H1 (cell line): ENCODE measurements at regions not wholly inside any gene's neighbourhood (a gene's known extent, or its start where the extent isn't known, plus 50 kb on each side); places are given as distances from the start of the nearest gene placed in this dataset.

Experiments
- BRCA1 ChIP-seq: IDR thresholded peaks from 2 replicates; pipeline ENCODE4 v1.6.1; 2012; ENCODE audit warnings: low read depth, low read length, improper control_type of control experiment
- CREB1 ChIP-seq: IDR thresholded peaks from 2 replicates; pipeline ENCODE4 v1.6.1; 2012; ENCODE audit warnings: inconsistent platforms
- EP300 ChIP-seq, 2 experiments: IDR thresholded peaks; 1 replicate in 1 of 2; 2 replicates in 1 of 2; pipeline ENCODE4 v1.6.1; 2011 to 2012; ENCODE audit warnings: low read depth in 2 of 2, low read length in 2 of 2, mild to moderate bottlenecking in 2 of 2, borderline replicate concordance in 1 of 2, inconsistent platforms in 1 of 2, moderate library complexity in 1 of 2
- KDM5A ChIP-seq: fragments of 200-600 bp; IDR thresholded peaks from 2 replicates; pipeline ENCODE4 v1.7.1; 2012; ENCODE audit warnings: mild to moderate bottlenecking, low read length, inconsistent platforms, mixed read lengths
- MAFK ChIP-seq: IDR thresholded peaks from 2 replicates; pipeline ENCODE4 v1.6.1; 2012; ENCODE audit warnings: low read depth, mild to moderate bottlenecking, improper control_type of control experiment, low read length
- NANOG ChIP-seq: IDR thresholded peaks from 2 replicates; pipeline ENCODE4 v1.6.1; 2011; ENCODE audit warnings: low read length, low read depth, mild to moderate bottlenecking, inconsistent platforms; ENCODE audit not compliant: insufficient read depth, poor library complexity, severe bottlenecking
- RFX5 ChIP-seq: IDR thresholded peaks from 2 replicates; pipeline ENCODE4 v1.6.1; 2011; ENCODE audit warnings: low read depth, low read length, improper control_type of control experiment, borderline replicate concordance
- SAP30 ChIP-seq: fragments of 300-600 bp; sonication (generic); IDR thresholded peaks from 2 replicates; pipeline ENCODE4 v1.7.1; 2012; ENCODE audit warnings: low read length, moderate library complexity, mild to moderate bottlenecking, inconsistent platforms; ENCODE audit not compliant: insufficient read depth, insufficient replicate concordance
- SP1 ChIP-seq: IDR thresholded peaks from 2 replicates; pipeline ENCODE4 v1.6.1; 2011; ENCODE audit warnings: low read depth, low read length
- TAF1 ChIP-seq: IDR thresholded peaks from 2 replicates; pipeline ENCODE4 v1.6.1; 2011; ENCODE audit warnings: mild to moderate bottlenecking, low read depth, low read length
- TF ChIP-seq, protein P1 (sequence below): fragments of 300-600 bp; sonication (generic); IDR thresholded peaks from 2 replicates; pipeline ENCODE4 v1.7.1; 2012; ENCODE audit warnings: low read length, moderate library complexity, mild to moderate bottlenecking, inconsistent platforms; ENCODE audit not compliant: insufficient replicate concordance

DNA sequence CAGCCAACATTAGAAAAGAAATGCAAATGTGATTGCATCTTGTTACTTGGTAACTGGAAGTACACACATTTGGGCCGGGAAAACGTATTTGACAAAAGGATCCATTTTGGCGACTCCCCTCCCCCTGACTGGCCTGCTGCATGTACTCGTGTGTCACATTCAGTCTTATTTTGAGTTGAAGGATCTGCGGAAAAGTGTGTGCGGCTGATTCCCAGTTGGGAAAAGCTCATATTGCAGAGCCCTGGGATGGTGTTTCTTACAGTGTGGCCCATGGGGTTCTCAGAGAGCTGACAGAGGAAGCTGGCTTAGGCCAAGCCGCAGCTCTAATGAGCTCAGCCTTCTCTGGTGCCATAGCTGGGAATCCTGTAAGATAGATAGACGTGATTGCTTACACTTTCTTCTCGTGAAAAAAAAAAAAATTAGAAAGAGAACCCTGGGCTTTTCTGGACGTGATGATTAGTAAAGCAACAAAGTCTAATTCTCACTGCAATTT lies 170.3 kb upstream of the ARGLU1 start (continued):
- TF ChIP-seq, protein P1, sequence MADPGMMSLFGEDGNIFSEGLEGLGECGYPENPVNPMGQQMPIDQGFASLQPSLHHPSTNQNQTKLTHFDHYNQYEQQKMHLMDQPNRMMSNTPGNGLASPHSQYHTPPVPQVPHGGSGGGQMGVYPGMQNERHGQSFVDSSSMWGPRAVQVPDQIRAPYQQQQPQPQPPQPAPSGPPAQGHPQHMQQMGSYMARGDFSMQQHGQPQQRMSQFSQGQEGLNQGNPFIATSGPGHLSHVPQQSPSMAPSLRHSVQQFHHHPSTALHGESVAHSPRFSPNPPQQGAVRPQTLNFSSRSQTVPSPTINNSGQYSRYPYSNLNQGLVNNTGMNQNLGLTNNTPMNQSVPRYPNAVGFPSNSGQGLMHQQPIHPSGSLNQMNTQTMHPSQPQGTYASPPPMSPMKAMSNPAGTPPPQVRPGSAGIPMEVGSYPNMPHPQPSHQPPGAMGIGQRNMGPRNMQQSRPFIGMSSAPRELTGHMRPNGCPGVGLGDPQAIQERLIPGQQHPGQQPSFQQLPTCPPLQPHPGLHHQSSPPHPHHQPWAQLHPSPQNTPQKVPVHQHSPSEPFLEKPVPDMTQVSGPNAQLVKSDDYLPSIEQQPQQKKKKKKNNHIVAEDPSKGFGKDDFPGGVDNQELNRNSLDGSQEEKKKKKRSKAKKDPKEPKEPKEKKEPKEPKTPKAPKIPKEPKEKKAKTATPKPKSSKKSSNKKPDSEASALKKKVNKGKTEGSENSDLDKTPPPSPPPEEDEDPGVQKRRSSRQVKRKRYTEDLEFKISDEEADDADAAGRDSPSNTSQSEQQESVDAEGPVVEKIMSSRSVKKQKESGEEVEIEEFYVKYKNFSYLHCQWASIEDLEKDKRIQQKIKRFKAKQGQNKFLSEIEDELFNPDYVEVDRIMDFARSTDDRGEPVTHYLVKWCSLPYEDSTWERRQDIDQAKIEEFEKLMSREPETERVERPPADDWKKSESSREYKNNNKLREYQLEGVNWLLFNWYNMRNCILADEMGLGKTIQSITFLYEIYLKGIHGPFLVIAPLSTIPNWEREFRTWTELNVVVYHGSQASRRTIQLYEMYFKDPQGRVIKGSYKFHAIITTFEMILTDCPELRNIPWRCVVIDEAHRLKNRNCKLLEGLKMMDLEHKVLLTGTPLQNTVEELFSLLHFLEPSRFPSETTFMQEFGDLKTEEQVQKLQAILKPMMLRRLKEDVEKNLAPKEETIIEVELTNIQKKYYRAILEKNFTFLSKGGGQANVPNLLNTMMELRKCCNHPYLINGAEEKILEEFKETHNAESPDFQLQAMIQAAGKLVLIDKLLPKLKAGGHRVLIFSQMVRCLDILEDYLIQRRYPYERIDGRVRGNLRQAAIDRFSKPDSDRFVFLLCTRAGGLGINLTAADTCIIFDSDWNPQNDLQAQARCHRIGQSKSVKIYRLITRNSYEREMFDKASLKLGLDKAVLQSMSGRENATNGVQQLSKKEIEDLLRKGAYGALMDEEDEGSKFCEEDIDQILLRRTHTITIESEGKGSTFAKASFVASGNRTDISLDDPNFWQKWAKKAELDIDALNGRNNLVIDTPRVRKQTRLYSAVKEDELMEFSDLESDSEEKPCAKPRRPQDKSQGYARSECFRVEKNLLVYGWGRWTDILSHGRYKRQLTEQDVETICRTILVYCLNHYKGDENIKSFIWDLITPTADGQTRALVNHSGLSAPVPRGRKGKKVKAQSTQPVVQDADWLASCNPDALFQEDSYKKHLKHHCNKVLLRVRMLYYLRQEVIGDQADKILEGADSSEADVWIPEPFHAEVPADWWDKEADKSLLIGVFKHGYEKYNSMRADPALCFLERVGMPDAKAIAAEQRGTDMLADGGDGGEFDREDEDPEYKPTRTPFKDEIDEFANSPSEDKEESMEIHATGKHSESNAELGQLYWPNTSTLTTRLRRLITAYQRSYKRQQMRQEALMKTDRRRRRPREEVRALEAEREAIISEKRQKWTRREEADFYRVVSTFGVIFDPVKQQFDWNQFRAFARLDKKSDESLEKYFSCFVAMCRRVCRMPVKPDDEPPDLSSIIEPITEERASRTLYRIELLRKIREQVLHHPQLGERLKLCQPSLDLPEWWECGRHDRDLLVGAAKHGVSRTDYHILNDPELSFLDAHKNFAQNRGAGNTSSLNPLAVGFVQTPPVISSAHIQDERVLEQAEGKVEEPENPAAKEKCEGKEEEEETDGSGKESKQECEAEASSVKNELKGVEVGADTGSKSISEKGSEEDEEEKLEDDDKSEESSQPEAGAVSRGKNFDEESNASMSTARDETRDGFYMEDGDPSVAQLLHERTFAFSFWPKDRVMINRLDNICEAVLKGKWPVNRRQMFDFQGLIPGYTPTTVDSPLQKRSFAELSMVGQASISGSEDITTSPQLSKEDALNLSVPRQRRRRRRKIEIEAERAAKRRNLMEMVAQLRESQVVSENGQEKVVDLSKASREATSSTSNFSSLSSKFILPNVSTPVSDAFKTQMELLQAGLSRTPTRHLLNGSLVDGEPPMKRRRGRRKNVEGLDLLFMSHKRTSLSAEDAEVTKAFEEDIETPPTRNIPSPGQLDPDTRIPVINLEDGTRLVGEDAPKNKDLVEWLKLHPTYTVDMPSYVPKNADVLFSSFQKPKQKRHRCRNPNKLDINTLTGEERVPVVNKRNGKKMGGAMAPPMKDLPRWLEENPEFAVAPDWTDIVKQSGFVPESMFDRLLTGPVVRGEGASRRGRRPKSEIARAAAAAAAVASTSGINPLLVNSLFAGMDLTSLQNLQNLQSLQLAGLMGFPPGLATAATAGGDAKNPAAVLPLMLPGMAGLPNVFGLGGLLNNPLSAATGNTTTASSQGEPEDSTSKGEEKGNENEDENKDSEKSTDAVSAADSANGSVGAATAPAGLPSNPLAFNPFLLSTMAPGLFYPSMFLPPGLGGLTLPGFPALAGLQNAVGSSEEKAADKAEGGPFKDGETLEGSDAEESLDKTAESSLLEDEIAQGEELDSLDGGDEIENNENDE, result no peak
- TF ChIP-seq CREB1, result no peak
- TF ChIP-seq BRCA1, result no peak
- no peak for TF ChIP-seq TAF1
- no peak for TF ChIP-seq RFX5
- TF ChIP-seq MAFK, result no peak
- TF ChIP-seq SAP30, result no peak
- TF ChIP-seq SP1, result no peak
- no peak for TF ChIP-seq EP300 (IDR thresholded peaks at IDR 0.05; ENCODE audit: borderline replicate concordance in 1 of 2, low read depth in 2 of 2, low read length in 2 of 2)
- no peak for TF ChIP-seq KDM5A
- TF ChIP-seq NANOG, result no peak
